ENCODE measurements at regions not wholly inside any gene's neighbourhood (a gene's known extent, or its start where the extent isn't known, plus 50 kb on each side); places are given as distances from the start of the nearest gene placed in this dataset.

DNA sequence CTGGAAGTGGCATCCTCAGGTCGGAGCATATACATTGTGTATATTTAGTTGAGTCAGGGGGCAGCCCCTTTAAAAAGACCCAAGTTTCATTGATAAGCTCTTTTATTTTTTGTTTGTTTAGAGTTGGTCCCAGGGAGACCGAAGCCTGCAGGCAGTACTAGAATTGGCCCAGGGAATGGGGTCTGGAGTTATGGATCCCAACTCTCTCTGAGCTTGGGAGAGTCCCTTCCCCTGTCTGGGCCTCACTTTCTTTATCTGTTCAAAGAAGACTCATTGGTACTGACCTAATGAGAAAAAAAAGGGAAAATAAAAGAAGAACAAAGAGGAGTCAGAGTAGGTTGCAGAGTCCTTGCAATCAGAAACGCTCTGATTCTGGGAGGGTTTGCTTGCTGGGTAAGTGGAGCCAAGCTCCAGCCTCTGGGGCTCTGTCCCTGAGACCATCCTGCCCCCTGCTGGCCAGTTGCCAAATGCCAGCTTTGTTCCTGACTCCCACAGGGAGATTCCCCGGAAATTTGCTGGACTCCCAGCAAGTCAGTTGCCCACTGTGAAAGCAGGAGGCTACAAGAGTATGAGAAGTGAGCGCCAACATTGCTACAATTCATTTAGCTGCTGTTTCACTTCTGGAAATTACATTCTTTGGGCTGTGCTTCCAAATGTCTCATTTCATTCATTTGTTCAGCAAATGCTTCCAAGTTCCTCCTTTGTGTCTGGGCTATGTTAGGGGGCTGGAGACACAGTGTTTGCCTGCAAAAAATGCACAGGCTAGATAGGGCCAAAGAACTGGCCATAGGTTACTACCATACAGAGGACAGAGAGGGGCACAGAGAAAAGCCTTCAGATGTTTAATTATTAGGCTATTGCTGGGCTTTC lies 156.2 kb downstream of the MELK start:
- peak; percentile 32 to 48 for DNase-seq (ENCODE audit: extremely low read depth in 1 of 2, low read depth in 1 of 2)

DNA sequence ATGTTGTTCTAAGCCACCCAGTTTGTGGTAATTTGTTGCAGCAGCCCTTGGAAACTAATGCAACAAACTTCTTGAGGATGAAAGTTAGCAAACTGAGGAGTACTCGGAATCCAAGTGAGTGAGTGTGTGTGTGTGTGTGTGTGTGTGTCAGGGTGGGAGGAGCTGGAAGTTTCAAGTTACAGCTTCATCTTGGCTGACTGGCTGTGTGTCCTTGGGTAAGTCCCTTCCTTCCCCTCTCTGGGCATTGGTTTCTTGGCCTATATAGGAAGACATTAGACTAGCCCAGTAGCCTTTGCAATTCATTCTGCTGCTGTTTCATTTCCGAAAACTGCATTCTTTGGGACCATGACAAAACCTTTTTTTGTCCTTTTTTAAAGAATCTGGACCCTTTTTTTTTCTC lies 157.2 kb downstream of the MELK start:
- DNase-seq (ENCODE audit: extremely low read depth in 1 of 2, low read depth in 1 of 2), result no peak

DNA sequence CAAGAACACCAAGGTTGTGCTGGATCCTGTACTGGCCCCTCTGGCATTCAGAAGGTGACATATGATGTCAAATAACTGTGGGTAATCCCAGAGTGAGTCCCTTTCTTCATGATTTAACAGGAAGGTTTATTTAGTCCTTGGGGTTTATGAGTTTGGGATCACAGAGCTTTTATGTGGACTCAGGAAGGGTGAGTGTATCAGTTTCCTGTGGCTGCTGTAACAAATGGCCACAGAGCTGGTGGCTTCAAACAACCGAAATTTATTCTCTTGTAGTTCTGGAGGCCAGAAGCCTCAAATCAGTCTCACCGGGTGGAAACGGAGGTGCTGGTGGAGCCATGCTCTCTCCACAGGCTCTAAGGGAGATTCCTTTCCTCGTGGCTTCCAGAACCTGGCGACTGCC lies 157.7 kb downstream of the MELK start:
- no peak for DNase-seq (ENCODE audit: extremely low read depth in 1 of 2, low read depth in 1 of 2)

DNA sequence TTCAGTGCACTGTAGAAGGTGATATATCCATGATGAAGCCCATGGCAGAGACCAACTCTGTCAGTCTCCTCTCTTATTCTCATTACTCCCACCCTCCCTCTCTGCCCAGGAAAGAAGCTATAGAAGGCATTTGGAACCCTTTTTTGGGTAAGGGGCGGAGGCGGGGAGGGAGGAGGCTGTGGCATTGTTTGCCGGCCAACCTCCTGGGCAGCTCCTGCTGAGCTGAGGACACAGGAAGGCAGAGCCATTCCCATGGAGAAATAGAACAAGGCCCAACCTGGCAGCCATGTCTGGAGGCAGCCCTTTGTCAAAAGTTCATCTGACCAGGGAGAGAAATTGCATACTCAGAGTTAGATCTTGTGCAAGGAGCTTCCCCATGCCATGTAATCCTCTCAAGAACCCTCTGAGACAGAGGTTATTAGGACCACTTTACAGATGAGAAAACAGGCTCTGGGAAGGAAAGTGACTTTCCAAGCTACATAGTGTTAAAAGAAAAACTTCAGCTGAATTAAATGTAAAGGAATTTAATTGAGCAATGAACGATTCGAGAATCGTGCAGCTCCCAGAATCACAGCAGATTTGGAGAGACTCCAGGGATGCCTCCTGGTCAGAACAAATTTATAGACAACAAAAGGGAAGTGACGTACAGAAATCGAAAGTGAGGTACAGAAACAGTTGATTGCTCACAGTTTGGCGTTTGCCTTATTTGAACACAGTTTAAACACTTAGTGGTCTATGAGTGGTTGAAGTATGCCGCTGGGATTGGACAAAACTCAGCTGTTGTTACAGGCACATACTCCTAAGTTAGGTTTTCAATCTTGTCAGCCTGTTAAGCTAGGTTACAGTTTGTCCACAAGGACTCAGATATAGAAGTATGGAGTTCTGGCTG lies 158.6 kb downstream of the MELK start:
- no peak for DNase-seq (ENCODE audit: extremely low read depth in 1 of 2, low read depth in 1 of 2)

DNA sequence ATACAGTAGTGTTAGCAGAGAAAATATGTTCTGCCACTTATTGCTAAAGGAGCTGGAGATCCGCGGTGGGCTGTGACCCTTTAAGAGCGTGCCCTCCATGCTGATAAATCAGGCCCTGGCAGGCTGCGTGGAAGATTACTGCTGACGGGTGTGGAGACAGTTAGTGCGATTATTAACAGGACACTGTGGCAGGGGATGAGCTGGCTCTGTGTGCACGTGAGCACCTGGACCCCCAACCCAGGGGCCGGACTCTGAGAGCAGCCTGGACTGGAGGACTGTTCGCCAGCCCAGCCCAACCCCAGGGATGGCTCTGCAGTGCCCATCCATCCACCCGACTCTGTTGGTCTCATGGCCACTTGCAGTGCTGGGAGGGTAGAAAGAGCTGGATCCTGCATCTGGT lies 162.0 kb downstream of the MELK start:
- DNase-seq (ENCODE audit: extremely low read depth in 1 of 2, low read depth in 1 of 2), result no peak

DNA sequence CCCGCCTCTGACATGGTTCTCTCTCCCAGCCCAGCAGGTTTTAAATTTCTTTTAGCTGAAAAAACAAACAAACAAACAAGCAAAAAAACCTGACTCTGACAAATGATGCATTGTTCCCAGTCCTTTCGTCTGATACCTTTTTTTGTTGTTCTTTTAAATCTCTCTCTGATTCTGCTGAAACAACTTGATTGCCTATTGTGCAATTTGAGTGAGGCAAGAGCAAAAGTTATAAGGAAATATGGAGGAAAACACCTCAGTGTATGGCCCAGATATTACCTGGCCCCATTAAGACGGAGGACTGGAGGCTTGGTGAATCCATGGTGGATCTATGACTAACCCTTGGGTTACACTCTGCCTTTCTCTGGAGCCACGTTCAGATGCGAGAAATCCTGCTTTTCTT lies 164.0 kb downstream of the MELK start:
- DNase-seq (ENCODE audit: extremely low read depth in 1 of 2, low read depth in 1 of 2), result no peak

DNA sequence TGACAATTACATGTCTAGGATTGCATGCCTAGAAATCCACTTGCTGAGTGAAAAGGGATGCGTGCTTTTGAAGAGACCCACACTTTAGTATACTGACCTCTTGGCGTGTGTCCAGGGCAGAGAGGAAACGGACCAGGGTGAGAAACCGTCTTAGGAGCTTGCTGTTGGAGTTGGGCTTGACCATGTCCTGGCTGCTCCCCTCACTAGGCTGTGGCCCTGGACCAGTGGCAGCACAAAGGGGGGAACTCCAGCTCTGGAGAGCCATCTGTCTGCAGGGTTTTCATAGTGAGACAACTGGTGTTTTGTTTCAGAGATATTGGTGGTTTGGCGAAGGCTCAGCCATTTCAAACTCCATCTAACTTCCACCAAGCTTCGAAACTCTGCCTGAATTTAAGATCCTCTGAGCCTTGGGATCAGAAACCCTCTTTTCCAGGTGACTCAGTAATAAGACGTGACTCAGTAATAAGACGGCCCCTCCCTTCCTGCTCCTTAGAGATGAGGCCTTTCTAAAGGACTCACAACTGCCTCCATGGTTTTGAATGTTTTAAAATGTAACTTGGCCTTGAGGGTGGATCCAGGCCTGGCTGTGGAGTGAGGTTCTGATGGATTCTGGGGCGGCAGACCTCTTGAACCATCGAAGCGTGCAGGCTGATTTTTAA lies 165.8 kb downstream of the MELK start:
- no peak for DNase-seq (ENCODE audit: extremely low read depth in 1 of 2, low read depth in 1 of 2)

DNA sequence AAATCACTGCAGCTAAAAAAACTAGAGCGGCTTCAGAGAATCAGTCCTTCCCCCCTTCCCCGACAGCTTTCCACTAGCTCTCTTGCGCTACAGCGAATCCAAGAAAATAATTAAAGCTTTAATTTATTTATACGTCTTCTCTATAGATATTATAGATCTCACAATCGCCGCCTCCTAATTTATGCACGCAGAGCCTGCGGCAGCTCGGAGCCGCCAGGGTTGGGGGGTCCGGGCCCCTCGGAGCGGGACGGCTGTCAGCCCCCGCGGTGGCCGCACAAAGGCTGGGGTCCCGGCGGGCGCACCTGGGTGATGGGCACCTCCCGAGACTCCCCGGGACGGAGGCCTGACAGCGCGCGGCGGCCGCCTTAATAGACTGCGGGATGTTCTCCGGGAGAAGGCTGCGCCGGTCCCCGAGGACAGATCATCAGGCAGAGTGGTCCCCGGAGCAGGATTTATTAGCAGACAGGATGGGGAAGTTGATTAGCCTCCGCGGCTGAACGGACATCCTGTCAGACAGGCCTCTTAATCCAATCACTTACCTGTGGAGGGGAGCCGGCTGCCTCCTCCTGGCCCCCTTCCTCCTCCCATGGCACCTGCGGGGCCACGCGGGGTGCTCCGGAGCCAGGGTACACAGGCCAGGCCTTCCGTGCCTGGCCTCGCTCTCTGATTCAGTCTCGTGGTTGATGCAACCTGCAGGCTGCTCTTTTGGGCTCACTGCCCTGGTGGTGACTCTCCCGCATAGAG lies 166.8 kb downstream of the MELK start:
- DNase-seq (ENCODE audit: extremely low read depth in 1 of 2, low read depth in 1 of 2), result no peak

DNA sequence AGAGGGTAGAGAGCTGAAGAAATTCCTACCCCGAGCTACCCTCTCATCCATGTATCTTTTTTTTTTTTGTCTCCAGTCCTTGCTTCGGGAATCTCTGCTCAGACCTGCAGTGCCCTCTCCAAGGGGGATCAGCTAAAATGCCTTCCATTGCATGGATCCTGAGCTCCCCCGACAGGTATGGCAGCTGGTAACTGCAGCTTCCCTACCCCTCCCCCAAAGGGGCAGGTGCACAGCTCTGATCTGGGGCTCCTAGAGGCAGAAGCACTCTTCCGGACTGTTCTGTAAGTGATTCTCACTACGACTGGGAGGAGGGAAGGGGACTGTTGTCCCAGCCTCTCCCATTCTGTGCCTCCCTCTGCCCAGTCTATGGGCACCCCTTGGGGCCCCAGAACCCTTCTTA lies 169.6 kb downstream of the MELK start:
- no peak for DNase-seq (ENCODE audit: extremely low read depth in 1 of 2, low read depth in 1 of 2)

DNA sequence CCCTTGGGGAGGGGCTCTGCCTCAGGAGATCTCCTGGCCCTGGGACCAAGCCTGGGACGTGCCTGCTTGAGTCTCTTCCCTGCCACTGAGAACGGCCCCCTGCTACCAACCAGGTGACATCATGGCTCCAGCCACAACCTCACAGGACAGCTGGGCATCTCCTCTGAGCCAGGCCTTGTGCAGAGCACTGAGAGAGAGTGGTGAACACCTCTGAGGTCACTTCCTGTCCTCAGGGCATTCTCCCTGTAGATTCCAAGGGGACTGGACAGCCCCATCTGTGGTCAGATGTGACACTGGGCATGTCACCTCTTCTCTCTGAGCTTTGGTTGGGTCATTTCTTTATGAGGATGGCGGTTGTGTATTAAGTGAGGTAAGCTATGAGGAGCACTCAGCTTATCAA lies 172.0 kb downstream of the MELK start:
- DNase-seq (ENCODE audit: extremely low read depth in 1 of 2, low read depth in 1 of 2), result no peak

DNA sequence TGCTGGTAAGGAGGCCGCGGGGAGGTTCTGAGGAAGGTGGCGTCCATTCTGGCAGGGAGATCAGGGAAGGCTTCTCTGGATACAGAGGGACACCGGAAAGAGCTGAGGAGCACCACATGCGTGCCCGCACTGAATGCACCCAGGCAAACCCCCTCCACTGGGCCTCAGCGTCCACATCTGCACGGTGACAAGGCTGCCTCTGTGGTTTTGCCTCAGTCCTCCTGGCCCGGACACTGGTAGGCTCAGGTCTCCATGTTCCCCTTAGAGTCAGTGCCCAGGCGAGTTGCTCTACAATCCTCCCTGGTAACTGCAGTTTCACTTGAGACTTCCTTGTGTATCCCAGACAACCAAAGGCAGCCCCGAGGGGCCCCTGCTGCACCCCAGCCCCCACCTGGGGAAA lies 173.3 kb downstream of the MELK start:
- DNase-seq (ENCODE audit: extremely low read depth in 1 of 2, low read depth in 1 of 2), result no peak

DNA sequence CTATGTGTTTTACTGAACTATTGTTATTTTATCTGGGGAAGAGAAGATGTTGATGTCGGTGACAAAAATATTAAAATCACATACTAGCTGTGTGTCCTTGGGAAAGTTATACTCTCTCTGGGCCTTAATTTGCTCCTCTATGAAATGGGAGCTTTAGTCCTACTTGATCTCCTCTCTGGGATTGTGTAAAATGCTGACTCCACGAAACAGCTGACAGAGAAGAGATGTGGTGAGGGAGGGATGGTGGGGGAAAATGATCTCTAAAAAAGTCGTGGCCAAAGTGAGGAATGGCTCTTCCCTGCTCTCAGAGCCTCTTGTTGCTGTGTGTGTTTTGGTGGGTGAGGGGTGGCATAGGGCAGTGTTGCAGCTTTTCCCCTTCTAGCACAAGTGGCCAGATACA lies 173.7 kb downstream of the MELK start:
- no peak for DNase-seq (ENCODE audit: extremely low read depth in 1 of 2, low read depth in 1 of 2)

DNA sequence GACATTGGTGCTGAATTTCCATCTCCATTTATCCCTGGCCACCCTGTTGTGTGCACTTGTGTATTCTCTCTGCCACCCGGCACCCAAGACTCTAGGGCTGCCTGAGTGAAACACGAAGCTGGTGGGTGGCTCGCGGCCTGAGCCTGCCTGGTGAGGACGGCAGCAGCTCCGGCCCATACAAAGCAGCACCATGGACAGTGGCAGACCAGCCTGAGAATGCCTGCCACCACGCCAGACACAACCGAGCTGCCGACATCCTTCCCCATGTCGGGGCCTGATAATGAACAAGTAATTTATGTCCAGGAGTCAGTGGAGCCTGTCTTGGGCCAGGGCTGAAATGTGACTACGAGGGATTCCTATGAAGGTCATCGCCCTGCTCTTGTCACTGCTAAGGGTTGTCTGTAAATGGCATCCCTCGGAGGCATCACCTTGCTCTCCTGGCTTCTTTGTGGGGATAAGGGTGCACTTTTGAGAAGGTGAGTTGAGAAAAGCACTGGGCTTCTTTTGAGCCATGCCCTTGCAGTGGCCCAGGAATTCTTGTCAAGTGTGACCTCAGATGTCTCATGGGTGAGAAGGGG lies 175.7 kb downstream of the MELK start:
- peak in 1 of 2 donors; percentile 3 for DNase-seq (ENCODE audit: extremely low read depth in 1 of 2, low read depth in 1 of 2)

DNA sequence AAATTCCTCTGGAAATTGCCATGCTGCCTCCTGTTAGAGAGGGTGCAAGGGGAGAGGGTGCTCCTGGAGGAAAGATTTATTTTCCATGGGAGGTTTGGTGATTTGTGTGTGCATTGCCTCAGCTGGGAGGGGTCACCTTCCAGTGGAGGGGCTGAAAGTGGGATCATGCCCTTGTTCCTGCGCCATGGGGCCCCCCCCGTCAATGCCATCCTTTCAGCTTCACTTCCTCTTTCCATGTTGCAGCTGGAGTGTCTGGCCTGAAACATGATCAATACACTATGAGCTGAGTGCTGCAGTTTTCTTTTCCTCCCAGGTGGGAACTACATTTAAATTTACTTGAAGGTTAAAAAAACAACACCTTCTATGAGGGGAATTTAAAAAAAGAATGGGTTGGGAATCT lies 176.8 kb downstream of the MELK start:
- no peak for DNase-seq (ENCODE audit: extremely low read depth in 1 of 2, low read depth in 1 of 2)

DNA sequence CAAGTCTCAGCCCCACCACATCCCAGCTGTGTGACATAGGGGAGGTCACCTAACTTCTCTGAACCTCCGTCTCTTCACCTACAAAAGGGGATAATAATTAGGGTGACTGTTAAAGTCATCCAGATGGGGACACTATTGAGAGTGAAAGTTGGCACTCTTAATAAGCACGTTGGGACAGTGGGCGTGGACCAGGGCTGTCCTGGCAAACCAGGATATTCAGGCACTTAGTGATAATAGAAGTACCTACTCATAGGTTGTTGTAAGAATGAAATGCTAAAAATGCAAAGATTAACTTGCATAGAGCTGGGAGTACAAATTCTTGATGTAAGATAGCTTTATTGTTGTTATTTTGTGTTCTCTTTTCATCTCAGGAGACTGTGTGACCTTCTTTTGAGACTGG lies 177.9 kb downstream of the MELK start:
- no peak for DNase-seq (ENCODE audit: extremely low read depth in 1 of 2, low read depth in 1 of 2)

DNA sequence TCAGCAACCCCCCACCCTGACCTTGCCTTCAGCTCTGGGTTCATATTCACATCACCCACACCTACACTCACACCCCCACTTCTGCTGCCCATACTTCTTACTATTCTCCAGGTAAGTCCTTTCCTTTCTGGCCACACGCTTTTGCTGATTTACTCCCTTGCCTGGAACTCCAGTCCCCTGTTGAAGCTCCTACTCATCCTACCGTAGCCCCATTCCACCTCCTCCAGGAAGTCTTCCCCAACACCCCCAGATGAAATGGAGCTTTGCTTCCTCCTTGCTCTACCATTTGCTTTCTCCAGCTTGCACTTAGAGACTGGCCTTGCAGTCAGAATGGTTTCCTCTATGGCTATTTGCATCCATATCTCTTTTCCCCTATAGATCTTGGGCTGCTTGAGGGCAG lies 182.3 kb downstream of the MELK start:
- no peak for DNase-seq (ENCODE audit: extremely low read depth in 1 of 2, low read depth in 1 of 2)

DNA sequence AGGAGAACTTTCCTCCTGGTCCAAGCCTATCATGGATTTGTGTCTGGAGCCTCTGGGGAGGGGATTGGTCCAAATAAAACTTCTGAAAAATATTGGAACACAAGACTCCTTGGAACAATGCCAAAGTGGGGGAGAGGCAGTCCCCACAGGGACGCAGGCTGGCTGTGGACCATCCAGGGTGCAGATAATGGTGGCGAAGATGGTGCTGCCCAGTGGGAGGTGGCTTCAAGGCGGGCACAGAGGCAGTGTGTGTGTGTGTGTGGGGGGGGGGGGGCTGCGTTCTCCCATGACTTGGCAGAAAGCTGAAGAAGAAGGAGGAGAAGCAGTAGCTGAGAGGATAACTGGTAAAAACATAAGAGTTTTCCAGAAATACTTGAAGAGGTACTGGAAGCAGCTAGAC lies 186.4 kb downstream of the MELK start:
- no peak for DNase-seq (ENCODE audit: extremely low read depth in 1 of 2, low read depth in 1 of 2)

DNA sequence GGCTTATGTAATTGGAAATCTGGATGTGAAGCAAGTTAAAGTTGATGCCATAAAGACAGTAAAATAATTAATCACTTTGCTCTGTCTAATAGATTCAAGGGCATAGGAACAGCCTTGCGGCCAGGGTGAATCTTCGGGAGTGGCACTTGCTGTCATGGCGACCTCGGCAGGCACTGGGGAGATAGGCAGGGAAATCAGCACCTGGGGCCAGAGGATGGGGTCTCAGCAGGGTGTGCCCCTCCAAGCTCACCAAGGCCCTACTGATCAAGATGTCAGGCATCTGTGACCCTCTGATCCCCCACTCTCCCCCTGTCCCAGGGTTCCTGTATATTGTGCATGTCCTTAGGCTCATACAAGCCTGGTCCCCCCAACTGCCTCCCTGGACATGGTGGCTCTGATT lies 187.3 kb downstream of the MELK start:
- no peak for DNase-seq (ENCODE audit: extremely low read depth in 1 of 2, low read depth in 1 of 2)

DNA sequence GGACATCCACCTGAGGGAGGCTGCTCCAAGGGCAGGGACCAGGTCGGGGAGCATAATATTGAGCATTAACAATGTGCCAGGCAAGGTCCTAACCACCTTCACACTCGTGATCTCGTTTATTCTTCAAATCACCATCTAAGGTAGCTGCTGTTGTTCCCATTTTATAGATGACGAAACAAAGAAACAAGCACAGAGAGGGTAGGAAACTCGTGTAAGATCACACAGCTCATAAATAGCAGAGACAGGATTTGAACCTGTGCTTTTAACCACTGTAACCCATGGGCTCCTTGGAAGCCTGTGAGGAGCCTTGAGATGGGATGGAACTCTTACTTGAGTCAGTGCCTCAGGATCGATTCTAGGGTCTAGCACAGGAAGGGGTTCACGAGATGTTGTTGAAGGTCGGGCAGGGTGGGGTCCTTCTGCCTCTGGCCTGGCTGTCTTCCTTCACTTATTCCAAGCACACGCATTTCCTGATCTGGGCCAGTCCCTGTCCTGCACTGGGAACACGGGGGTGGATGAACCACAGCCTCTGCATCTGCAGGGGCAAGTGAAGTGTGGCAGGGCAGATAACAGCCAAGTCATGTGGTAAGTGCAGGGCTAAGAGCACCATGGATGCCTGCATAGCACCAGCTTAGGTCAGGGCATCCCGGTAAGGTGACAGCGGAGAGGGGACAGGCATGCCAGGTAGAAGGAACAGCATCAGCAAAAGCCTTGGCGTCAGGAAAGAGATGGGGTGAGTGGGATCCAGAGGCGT lies 188.1 kb downstream of the MELK start:
- no peak for DNase-seq (ENCODE audit: extremely low read depth in 1 of 2, low read depth in 1 of 2)

DNA sequence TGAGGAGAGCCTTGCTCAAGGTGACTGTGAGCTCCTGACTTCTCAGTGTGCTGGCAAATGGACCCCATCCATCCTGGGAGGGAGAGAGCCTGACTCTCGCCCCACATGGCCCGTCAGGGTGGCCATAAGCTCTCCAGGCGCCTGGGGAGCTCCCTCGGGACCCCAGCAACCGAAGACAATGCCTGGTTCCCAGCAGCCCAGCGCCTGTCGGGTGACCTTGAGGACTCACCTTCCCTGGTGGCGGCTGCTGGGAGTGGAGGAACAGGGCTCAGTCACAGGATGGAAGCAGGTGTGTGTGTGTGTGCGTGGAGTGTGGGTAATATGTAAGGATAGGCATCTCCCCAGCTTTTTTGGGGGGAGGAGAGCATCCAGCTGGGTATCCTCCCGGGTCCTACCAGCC lies 190.3 kb downstream of the MELK start:
- no peak for DNase-seq (ENCODE audit: extremely low read depth in 1 of 2, low read depth in 1 of 2)

All from stimulated activated CD8-positive, alpha-beta memory T cell treated with anti-CD3 and anti-CD28 coated beads, Interleukin-7, amount 100 ng/mL, for 48 hours (primary cell).